ENCODE measurements at regions not wholly inside any gene's neighbourhood (a gene's known extent, or its start where the extent isn't known, plus 50 kb on each side); places are given as distances from the start of the nearest gene placed in this dataset.

DNA sequence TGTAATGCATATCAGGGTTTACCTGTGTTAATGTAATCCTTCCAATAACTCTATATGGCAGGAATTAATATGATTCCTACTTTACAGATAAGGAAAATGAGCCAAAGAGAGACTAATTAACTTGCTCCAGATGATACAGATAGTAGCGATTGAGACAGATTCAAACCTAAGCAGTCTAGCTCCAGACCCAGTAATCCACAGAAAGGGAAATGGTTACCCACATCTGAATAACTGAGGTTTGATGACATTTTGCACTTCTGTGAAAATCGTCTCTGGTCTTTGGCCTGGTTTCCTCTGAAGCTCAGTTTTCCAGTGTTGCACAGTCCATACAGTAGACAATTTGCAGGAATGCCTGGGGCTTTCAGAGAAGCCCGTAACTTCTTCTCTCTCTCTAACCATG, 177.1 kb upstream of the UMPS start:
- Histone ChIP-seq H3K4me1 (ENCODE audit: insufficient read depth, low read length, severe bottlenecking) (no peaks in the 10 kb centered on the region), H3K79me2 (ENCODE audit: insufficient read depth, low read length) (no peaks in the 10 kb centered on the region), H3F3A (ENCODE audit: insufficient read depth, low read length) (no peaks in the 10 kb centered on the region), H3K9me2 (ENCODE audit: low read depth, low read length) (no peaks in the 10 kb centered on the region), H3K9ac (ENCODE audit: low read length) (no peak overlapping the region), H3K27me3 (ENCODE audit: insufficient read depth, low read length) (no peaks in the 10 kb centered on the region), H2AFZ (ENCODE audit: low read length) (no peak overlapping the region), H4K20me1 (ENCODE audit: insufficient read depth, low read length) (no peaks in the 10 kb centered on the region), H3K4me3 (ENCODE audit: low read depth, low read length, poor library complexity, severe bottlenecking) (no peak overlapping the region), H3K36me3 (ENCODE audit: insufficient read depth, low read length) (no peaks in the 10 kb centered on the region), H3K9me3 (ENCODE audit: low read length) (no peaks in the 10 kb centered on the region), H3K27ac (ENCODE audit: low read depth, low read length, poor library complexity, severe bottlenecking) (no peak overlapping the region), H3K4me2 (ENCODE audit: low read length) (no peak overlapping the region)
- TF ChIP-seq EZH2 (IDR thresholded peaks at IDR 0.05; ENCODE audit: borderline replicate concordance, low read length) = no peak
- TF ChIP-seq, protein P1, sequence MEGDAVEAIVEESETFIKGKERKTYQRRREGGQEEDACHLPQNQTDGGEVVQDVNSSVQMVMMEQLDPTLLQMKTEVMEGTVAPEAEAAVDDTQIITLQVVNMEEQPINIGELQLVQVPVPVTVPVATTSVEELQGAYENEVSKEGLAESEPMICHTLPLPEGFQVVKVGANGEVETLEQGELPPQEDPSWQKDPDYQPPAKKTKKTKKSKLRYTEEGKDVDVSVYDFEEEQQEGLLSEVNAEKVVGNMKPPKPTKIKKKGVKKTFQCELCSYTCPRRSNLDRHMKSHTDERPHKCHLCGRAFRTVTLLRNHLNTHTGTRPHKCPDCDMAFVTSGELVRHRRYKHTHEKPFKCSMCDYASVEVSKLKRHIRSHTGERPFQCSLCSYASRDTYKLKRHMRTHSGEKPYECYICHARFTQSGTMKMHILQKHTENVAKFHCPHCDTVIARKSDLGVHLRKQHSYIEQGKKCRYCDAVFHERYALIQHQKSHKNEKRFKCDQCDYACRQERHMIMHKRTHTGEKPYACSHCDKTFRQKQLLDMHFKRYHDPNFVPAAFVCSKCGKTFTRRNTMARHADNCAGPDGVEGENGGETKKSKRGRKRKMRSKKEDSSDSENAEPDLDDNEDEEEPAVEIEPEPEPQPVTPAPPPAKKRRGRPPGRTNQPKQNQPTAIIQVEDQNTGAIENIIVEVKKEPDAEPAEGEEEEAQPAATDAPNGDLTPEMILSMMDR (IDR thresholded peaks at IDR 0.05; ENCODE audit: low read length) = no peak

DNA sequence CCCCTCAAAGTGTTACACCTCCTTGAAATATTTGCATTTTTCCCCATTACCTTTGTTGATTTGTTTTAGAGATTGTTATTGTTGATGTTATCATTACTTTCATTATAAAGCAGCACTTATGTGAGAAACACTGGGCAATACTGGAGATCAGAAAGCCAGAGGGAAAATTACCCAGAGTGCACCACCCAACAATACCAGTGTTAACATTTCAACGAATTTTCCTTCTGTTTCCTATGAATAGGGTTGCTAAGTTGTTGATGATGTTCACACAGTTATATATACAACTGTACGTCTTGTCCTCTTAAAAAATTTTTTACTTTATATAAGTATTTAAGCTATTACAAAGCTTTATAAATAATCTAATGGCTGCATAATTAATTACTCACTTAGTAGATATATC, 173.6 kb upstream of the UMPS start:
- TF ChIP-seq EZH2 (IDR thresholded peaks at IDR 0.05; ENCODE audit: borderline replicate concordance, low read length) = no peak
- TF ChIP-seq, protein P1 (IDR thresholded peaks at IDR 0.05; ENCODE audit: low read length) = no peak
- Histone ChIP-seq H3K4me2 (ENCODE audit: low read length) (no peak overlapping the region), H4K20me1 (ENCODE audit: insufficient read depth, low read length) (no peaks in the 10 kb centered on the region), H3K27me3 (ENCODE audit: insufficient read depth, low read length) (no peaks in the 10 kb centered on the region), H3K79me2 (ENCODE audit: insufficient read depth, low read length) (no peaks in the 10 kb centered on the region), H3K36me3 (ENCODE audit: insufficient read depth, low read length) (no peaks in the 10 kb centered on the region), H2AFZ (ENCODE audit: low read length) (no peak overlapping the region), H3K9me3 (ENCODE audit: low read length) (no peaks in the 10 kb centered on the region), H3K9ac (ENCODE audit: low read length) (no peak overlapping the region), H3K27ac (ENCODE audit: low read depth, low read length, poor library complexity, severe bottlenecking) (no peak overlapping the region), H3K4me1 (ENCODE audit: insufficient read depth, low read length, severe bottlenecking) (no peaks in the 10 kb centered on the region), H3K4me3 (ENCODE audit: low read depth, low read length, poor library complexity, severe bottlenecking) (no peak overlapping the region), H3F3A (ENCODE audit: insufficient read depth, low read length) (no peaks in the 10 kb centered on the region), H3K9me2 (ENCODE audit: low read depth, low read length) (no peaks in the 10 kb centered on the region)

DNA sequence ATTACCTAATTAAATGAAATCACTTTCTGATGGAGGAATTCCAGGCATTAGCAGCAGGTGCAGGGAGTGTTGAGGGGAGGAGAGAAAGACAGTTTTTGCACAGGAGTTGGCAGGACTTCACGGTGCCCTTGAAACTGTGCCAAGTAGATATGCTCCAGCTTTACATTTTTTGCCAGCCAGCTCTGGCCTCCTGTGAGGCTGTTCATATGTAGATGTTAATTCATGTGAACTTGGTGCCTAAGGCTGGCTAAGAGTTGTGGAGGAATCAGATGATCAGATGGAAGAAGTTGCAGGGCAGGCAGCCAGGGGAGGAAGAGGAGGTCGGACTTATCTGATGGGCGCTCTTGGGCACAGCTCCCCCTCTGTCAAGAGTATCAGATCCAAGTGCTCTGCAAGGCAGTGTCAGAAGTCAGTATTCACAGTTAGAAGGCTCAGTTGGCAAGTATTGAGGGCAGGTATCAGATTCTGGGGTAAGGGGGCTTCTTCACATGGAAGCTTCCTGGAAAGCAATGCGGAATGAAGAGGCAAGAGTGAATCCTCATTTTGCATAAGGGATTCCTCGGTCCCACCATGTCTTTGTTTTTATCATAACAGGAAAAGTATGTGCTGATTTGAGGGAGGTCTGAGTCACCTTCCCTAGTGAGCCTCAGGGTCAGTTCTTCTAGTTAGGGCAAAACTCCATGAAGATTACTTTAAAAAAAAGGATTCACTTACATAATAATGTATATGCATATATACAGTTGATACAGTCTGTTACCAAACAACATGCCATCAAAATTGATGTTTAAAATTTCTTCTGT, 172.6 kb upstream of the UMPS start:
- Histone ChIP-seq H3K27me3 (ENCODE audit: insufficient read depth, low read length) (no peaks in the 10 kb centered on the region), H3K9me2 (ENCODE audit: low read depth, low read length) (no peaks in the 10 kb centered on the region), H3K4me2 (ENCODE audit: low read length) (no peak overlapping the region), H3F3A (ENCODE audit: insufficient read depth, low read length) (no peaks in the 10 kb centered on the region), H2AFZ (ENCODE audit: low read length) (no peak overlapping the region), H3K4me3 (ENCODE audit: low read depth, low read length, poor library complexity, severe bottlenecking) (no peak overlapping the region), H4K20me1 (ENCODE audit: insufficient read depth, low read length) (no peaks in the 10 kb centered on the region), H3K79me2 (ENCODE audit: insufficient read depth, low read length) (no peaks in the 10 kb centered on the region), H3K4me1 (ENCODE audit: insufficient read depth, low read length, severe bottlenecking) (no peaks in the 10 kb centered on the region), H3K27ac (ENCODE audit: low read depth, low read length, poor library complexity, severe bottlenecking) (no peak overlapping the region), H3K9me3 (ENCODE audit: low read length) (no peaks in the 10 kb centered on the region), H3K9ac (ENCODE audit: low read length) (no peak overlapping the region), H3K36me3 (ENCODE audit: insufficient read depth, low read length) (no peaks in the 10 kb centered on the region)
- TF ChIP-seq EZH2 (IDR thresholded peaks at IDR 0.05; ENCODE audit: borderline replicate concordance, low read length) = no peak
- TF ChIP-seq, protein P1 (IDR thresholded peaks at IDR 0.05; ENCODE audit: low read length) = no peak
